Midbrain (tissue), 1 donor: ENCODE measurements at regions not wholly inside any gene's neighbourhood (a gene's known extent, or its start where the extent isn't known, plus 50 kb on each side); places are given as distances from the start of the nearest gene placed in this dataset.

Experiments used
- DNase-seq: peaks from one replicate; lab custom pipeline; 2025; lab: John Stamatoyannopoulos, UW

GRCh38 chr2:185990861-185991525, 252.4 kb downstream of the FSIP2 start:
- DNase-seq, result no peak

GRCh38 chr2:185998562-185999070, 260.0 kb downstream of the FSIP2 start:
- DNase-seq, result no peak

- DNase-seq, result no peak
Observed at GRCh38 chr2:186009341-186009740, 270.7 kb downstream of the FSIP2 start.

- no peak for DNase-seq
Observed at GRCh38 chr2:186017278-186017677, 278.7 kb downstream of the FSIP2 start.

- no peak for DNase-seq
Observed at GRCh38 chr2:186024921-186025320, 286.3 kb downstream of the FSIP2 start.

GRCh38 chr2:186027922-186028321, 289.3 kb downstream of the FSIP2 start:
- DNase-seq, result no peak

GRCh38 chr2:186031229-186031628, 292.6 kb downstream of the FSIP2 start:
- no peak for DNase-seq

GRCh38 chr2:186032102-186032738, 293.6 kb downstream of the FSIP2 start:
- no peak for DNase-seq

- no peak for DNase-seq
Observed at GRCh38 chr2:186032930-186033329, 294.3 kb downstream of the FSIP2 start.

GRCh38 chr2:186033541-186033940, 294.9 kb downstream of the FSIP2 start:
- no peak for DNase-seq

GRCh38 chr2:186036862-186037449, 298.4 kb downstream of the FSIP2 start:
- DNase-seq, result no peak

- no peak for DNase-seq
Observed at GRCh38 chr2:186042207-186043028, 303.8 kb downstream of the FSIP2 start.

GRCh38 chr2:186044761-186045160, 306.2 kb downstream of the FSIP2 start:
- no peak for DNase-seq

GRCh38 chr2:186052930-186053329, 314.3 kb downstream of the FSIP2 start:
- no peak for DNase-seq

GRCh38 chr2:186058614-186059013, 320.0 kb downstream of the FSIP2 start:
- no peak for DNase-seq

- DNase-seq, result peak; percentile 31
Observed at GRCh38 chr2:186059096-186059495, 320.5 kb downstream of the FSIP2 start.

- DNase-seq, result no peak
Observed at GRCh38 chr2:186060744-186061440, 322.3 kb downstream of the FSIP2 start.

- no peak for DNase-seq
Observed at GRCh38 chr2:186064507-186064906, 325.9 kb downstream of the FSIP2 start.

- DNase-seq, result no peak
Observed at GRCh38 chr2:186065491-186065890, 326.9 kb downstream of the FSIP2 start.

GRCh38 chr2:186068139-186068801, 329.7 kb downstream of the FSIP2 start:
- no peak for DNase-seq

GRCh38 chr2:186069676-186070075, 331.1 kb downstream of the FSIP2 start:
- DNase-seq, result no peak
